DMS153 (cell line): ENCODE measurements at regions not wholly inside any gene's neighbourhood (a gene's known extent, or its start where the extent isn't known, plus 50 kb on each side); places are given as distances from the start of the nearest gene placed in this dataset.

Source experiments
- DNase-seq: peaks from one replicate; lab custom pipeline; 2025; lab: John Stamatoyannopoulos, UW

GRCh38 chr15:27671819-27672437, 427.2 kb downstream of the OCA2 start:
- no peak for DNase-seq

GRCh38 chr15:27670486-27671209, 428.5 kb downstream of the OCA2 start:
- DNase-seq = no peak

- DNase-seq = no peak
These were observed 429.5 kb downstream of the OCA2 start for GRCh38 chr15:27669641-27670040.

- DNase-seq = no peak
These were observed 430.5 kb downstream of the OCA2 start for GRCh38 chr15:27668471-27669220.

- no peak for DNase-seq
These were observed 434.1 kb downstream of the OCA2 start for GRCh38 chr15:27665002-27665401.

GRCh38 chr15:27662892-27663291, 436.2 kb downstream of the OCA2 start:
- no peak for DNase-seq

- DNase-seq = no peak
These were observed 438.4 kb downstream of the OCA2 start for GRCh38 chr15:27660676-27661075.

GRCh38 chr15:27656296-27656987, 442.7 kb downstream of the OCA2 start:
- DNase-seq = no peak

- no peak for DNase-seq
These were observed 444.1 kb downstream of the OCA2 start for GRCh38 chr15:27655056-27655455.

- no peak for DNase-seq
These were observed 448.9 kb downstream of the OCA2 start for GRCh38 chr15:27650244-27650643.

- no peak for DNase-seq
These were observed 450.8 kb downstream of the OCA2 start for GRCh38 chr15:27648359-27648758.

- DNase-seq = no peak
These were observed 452.6 kb downstream of the OCA2 start for GRCh38 chr15:27646531-27646930.

- DNase-seq = no peak
These were observed 453.4 kb downstream of the OCA2 start for GRCh38 chr15:27645672-27646071.

GRCh38 chr15:27642981-27643380, 456.1 kb downstream of the OCA2 start:
- DNase-seq = no peak

- no peak for DNase-seq
These were observed 459.5 kb downstream of the OCA2 start for GRCh38 chr15:27639595-27639994.

- DNase-seq = no peak
These were observed 460.2 kb downstream of the OCA2 start for GRCh38 chr15:27638958-27639357.

- no peak for DNase-seq
These were observed 463.2 kb downstream of the OCA2 start for GRCh38 chr15:27635916-27636315.

- no peak for DNase-seq
These were observed 470.6 kb downstream of the OCA2 start for GRCh38 chr15:27628486-27628885.

- no peak for DNase-seq
These were observed 471.5 kb downstream of the OCA2 start for GRCh38 chr15:27627623-27628022.

- no peak for DNase-seq
These were observed 475.4 kb downstream of the OCA2 start for GRCh38 chr15:27623560-27624305.

GRCh38 chr15:27623149-27623548, 476.0 kb downstream of the OCA2 start:
- DNase-seq = no peak

- no peak for DNase-seq
These were observed 476.7 kb downstream of the OCA2 start for GRCh38 chr15:27622371-27622770.
